Stomach (tissue), 4 donors: ENCODE measurements at regions not wholly inside any gene's neighbourhood (a gene's known extent, or its start where the extent isn't known, plus 50 kb on each side); places are given as distances from the start of the nearest gene placed in this dataset.

Experiments used
- POLR2A ChIP-seq, 4 donors: fragments of 450-650 bp; IDR thresholded peaks; one replicate each; pipeline ENCODE4 v1.6.1; 2016; ENCODE audit warnings: antibody characterized with exemption in 4 of 4, control low read depth in 2 of 4, mild to moderate bottlenecking in 1 of 4, moderate library complexity in 1 of 4
- POLR2AphosphoS5 ChIP-seq, 3 donors: sonication (generic); formaldehyde crosslinking; IDR thresholded peaks; one replicate each; pipeline ENCODE4 v1.6.1; 2016; ENCODE audit warnings: antibody characterized with exemption in 3 of 3
- TF ChIP-seq, protein P1 (sequence below), 7 experiments: fragments of 450-650 bp in 4 of 7; fragments of 200-600 bp in 3 of 7; sonication (generic) in 3 of 7; IDR thresholded peaks; one replicate each; pipeline ENCODE4 v1.5.1; 2016 to 2019; ENCODE audit warnings: antibody characterized with exemption in 7 of 7, control low read depth in 2 of 7, mild to moderate bottlenecking in 1 of 7

- TF ChIP-seq, protein P1, sequence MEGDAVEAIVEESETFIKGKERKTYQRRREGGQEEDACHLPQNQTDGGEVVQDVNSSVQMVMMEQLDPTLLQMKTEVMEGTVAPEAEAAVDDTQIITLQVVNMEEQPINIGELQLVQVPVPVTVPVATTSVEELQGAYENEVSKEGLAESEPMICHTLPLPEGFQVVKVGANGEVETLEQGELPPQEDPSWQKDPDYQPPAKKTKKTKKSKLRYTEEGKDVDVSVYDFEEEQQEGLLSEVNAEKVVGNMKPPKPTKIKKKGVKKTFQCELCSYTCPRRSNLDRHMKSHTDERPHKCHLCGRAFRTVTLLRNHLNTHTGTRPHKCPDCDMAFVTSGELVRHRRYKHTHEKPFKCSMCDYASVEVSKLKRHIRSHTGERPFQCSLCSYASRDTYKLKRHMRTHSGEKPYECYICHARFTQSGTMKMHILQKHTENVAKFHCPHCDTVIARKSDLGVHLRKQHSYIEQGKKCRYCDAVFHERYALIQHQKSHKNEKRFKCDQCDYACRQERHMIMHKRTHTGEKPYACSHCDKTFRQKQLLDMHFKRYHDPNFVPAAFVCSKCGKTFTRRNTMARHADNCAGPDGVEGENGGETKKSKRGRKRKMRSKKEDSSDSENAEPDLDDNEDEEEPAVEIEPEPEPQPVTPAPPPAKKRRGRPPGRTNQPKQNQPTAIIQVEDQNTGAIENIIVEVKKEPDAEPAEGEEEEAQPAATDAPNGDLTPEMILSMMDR (IDR thresholded peaks at IDR 0.05), result no peak
- TF ChIP-seq POLR2AphosphoS5 (IDR thresholded peaks at IDR 0.05) (no peak), POLR2A (IDR thresholded peaks at IDR 0.05) (no peak)
Observed at GRCh38 chr14:83128783-83129182, 1595.1 kb upstream of the SEL1L start.
